DND-41 (cell line): ENCODE measurements at regions not wholly inside any gene's neighbourhood (a gene's known extent, or its start where the extent isn't known, plus 50 kb on each side); places are given as distances from the start of the nearest gene placed in this dataset.

Source experiments
- EZH2 ChIP-seq: IDR thresholded peaks from 3 replicates; pipeline ENCODE4 v1.6.1; 2012; ENCODE audit warnings: borderline replicate concordance, low read depth, mild to moderate bottlenecking, moderate library complexity, low read length, inconsistent platforms; ENCODE audit not compliant: severe bottlenecking
- TF ChIP-seq, protein P1 (sequence below): IDR thresholded peaks from 2 replicates; pipeline ENCODE4 v1.5.1; 2012; ENCODE audit warnings: borderline replicate concordance, low read length, moderate library complexity, mild to moderate bottlenecking; ENCODE audit not compliant: poor library complexity, severe bottlenecking; ENCODE audit errors: extremely low read depth

DNA sequence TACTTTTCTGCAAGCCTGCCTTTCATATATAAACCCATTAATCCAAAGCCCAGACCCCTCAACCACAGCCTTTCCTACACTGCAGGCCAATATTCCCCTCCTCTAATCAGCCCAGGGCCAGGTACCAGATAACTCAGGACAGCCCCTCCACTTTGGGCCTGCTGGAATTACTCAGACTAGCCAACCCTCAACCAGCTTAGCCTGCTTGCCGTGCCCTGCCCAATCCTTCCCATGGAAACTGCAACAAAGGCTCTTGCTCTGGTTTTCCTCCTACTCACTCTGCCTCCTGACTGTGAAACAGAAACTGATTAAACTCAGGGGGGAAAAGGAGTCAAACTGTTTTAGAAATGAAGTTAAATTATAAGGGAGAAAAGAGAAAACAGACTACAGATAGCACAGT, 248.1 kb downstream of the KLF13 start:
- TF ChIP-seq, protein P1, sequence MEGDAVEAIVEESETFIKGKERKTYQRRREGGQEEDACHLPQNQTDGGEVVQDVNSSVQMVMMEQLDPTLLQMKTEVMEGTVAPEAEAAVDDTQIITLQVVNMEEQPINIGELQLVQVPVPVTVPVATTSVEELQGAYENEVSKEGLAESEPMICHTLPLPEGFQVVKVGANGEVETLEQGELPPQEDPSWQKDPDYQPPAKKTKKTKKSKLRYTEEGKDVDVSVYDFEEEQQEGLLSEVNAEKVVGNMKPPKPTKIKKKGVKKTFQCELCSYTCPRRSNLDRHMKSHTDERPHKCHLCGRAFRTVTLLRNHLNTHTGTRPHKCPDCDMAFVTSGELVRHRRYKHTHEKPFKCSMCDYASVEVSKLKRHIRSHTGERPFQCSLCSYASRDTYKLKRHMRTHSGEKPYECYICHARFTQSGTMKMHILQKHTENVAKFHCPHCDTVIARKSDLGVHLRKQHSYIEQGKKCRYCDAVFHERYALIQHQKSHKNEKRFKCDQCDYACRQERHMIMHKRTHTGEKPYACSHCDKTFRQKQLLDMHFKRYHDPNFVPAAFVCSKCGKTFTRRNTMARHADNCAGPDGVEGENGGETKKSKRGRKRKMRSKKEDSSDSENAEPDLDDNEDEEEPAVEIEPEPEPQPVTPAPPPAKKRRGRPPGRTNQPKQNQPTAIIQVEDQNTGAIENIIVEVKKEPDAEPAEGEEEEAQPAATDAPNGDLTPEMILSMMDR: no peak
- TF ChIP-seq EZH2: no peak
